ENCODE measurements at regions not wholly inside any gene's neighbourhood (a gene's known extent, or its start where the extent isn't known, plus 50 kb on each side); places are given as distances from the start of the nearest gene placed in this dataset.

DNA sequence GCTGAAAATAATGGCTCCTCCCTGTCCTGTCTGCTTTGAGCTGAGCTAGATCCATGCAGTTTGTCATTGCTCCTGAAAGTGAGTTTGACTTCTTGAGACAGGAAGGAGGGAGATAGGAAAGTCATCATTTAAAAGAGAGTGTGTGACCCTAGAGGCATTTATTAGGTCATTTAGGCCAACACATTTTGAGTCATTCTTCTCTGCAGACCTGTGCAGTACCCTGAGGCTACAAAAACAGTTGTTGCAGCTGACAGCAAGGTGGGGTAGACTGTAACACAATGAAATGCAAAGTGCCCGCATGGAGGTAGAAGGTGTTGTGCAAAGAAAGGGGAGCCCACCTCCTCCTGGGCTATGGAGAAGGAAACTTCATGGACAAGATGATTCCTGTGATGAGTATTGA, 102.8 kb upstream of the PFN2 start:
- Histone ChIP-seq H4K20me1 (ENCODE audit: insufficient read depth, low read length) (no peaks in the 10 kb centered on the region), H3K36me3 (replicated peaks; ENCODE audit: insufficient read depth, low read length) (no peaks in the 10 kb centered on the region), H2AFZ (ENCODE audit: low read length) (no peak overlapping the region), H3F3A (ENCODE audit: insufficient read depth, low read length) (no peaks in the 10 kb centered on the region), H3K4me1 (ENCODE audit: low read length) (peaks cover 10% of the 10 kb centered on the region; the same call in 1 of the 2 replicates), H3K79me2 (ENCODE audit: low read length) (no peaks in the 10 kb centered on the region), H3K27me3 (replicated peaks; ENCODE audit: insufficient read depth, low read length) (no peaks in the 10 kb centered on the region), H3K27ac (ENCODE audit: low read length) (no peak overlapping the region), H3K4me2 (ENCODE audit: low read depth, low read length) (no peak overlapping the region), H3K4me3 (ENCODE audit: low read length) (no peak overlapping the region), H3K9me2 (replicated peaks; ENCODE audit: insufficient read depth, low read length) (no peaks in the 10 kb centered on the region), H3K9ac (ENCODE audit: low read length) (no peak overlapping the region), H3K9me3 (replicated peaks; ENCODE audit: insufficient read depth, low read length) (no peaks in the 10 kb centered on the region)
- TF ChIP-seq, protein P1, sequence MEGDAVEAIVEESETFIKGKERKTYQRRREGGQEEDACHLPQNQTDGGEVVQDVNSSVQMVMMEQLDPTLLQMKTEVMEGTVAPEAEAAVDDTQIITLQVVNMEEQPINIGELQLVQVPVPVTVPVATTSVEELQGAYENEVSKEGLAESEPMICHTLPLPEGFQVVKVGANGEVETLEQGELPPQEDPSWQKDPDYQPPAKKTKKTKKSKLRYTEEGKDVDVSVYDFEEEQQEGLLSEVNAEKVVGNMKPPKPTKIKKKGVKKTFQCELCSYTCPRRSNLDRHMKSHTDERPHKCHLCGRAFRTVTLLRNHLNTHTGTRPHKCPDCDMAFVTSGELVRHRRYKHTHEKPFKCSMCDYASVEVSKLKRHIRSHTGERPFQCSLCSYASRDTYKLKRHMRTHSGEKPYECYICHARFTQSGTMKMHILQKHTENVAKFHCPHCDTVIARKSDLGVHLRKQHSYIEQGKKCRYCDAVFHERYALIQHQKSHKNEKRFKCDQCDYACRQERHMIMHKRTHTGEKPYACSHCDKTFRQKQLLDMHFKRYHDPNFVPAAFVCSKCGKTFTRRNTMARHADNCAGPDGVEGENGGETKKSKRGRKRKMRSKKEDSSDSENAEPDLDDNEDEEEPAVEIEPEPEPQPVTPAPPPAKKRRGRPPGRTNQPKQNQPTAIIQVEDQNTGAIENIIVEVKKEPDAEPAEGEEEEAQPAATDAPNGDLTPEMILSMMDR (IDR thresholded peaks at IDR 0.05; ENCODE audit: low read length), result no peak
- no peak for TF ChIP-seq EZH2 (optimal IDR thresholded peaks at IDR 0.05; ENCODE audit: low read depth, low read length)
- TF ChIP-seq EZH2phosphoT487 (IDR thresholded peaks at IDR 0.05; ENCODE audit: low read length), result no peak
- no peak for DNase-seq

DNA sequence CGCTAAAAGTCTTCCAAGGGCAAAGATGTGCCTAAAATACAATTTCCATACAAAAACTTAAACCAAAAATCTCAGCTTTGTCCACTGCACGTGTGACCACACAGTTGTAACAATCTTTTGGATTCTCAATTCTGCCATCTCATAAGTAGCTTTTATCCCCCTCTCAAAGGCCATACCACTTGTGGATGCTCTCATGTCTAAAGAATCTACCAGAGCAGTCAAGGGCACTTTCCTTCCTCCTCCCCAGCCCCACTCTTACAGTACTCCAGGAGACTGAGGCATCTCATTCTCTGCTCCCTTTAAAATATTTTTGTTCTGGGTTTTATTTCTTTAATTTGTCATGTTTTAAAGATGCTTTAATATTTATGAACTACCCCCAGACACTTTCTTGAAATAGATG, 102.3 kb upstream of the PFN2 start:
- no peak for DNase-seq
- no peak overlapping the region for H3K9ac ChIP-seq (ENCODE audit: low read length)
- no peaks in the 10 kb centered on the region for H3K27me3 ChIP-seq (replicated peaks; ENCODE audit: insufficient read depth, low read length)
- H2AFZ ChIP-seq (ENCODE audit: low read length), result no peak overlapping the region
- H3K27ac ChIP-seq (ENCODE audit: low read length), result no peak overlapping the region
- TF ChIP-seq EZH2phosphoT487 (IDR thresholded peaks at IDR 0.05; ENCODE audit: low read length), result no peak
- H3K79me2 ChIP-seq (ENCODE audit: low read length), result no peaks in the 10 kb centered on the region
- no peaks in the 10 kb centered on the region for H3K36me3 ChIP-seq (replicated peaks; ENCODE audit: insufficient read depth, low read length)
- H3K4me1 ChIP-seq (ENCODE audit: low read length), result peaks cover 10% of the 10 kb centered on the region; the same call in 1 of the 2 replicates
- no peaks in the 10 kb centered on the region for H3K9me2 ChIP-seq (replicated peaks; ENCODE audit: insufficient read depth, low read length)
- H4K20me1 ChIP-seq (ENCODE audit: insufficient read depth, low read length), result no peaks in the 10 kb centered on the region
- H3K4me2 ChIP-seq (ENCODE audit: low read depth, low read length), result no peak overlapping the region
- H3K4me3 ChIP-seq (ENCODE audit: low read length), result no peak overlapping the region
- no peaks in the 10 kb centered on the region for H3F3A ChIP-seq (ENCODE audit: insufficient read depth, low read length)
- no peaks in the 10 kb centered on the region for H3K9me3 ChIP-seq (replicated peaks; ENCODE audit: insufficient read depth, low read length)

DNA sequence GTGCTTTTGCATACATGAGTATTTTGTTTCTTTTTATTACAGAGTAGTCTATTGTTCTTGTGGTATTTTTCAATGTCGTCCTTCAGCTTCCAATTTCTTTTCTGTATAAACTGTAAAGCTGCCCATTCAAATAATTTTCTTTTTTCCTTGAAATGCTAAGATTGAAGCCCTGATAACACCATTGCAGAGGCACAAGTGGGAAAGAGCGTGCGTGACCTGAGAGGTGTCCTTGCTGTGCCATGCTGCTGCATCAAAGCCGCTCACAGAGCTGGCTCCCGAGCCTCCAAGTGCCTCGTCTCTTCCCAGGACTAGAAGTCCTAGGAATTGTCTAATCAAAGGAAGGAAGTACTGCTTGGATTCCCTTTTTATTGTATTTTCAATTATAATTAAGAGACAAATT, 101.9 kb upstream of the PFN2 start:
- Histone ChIP-seq H3K4me3 (ENCODE audit: low read length) (no peak overlapping the region), H3K27ac (ENCODE audit: low read length) (no peak overlapping the region), H3K27me3 (replicated peaks; ENCODE audit: insufficient read depth, low read length) (no peaks in the 10 kb centered on the region), H3K9ac (ENCODE audit: low read length) (no peak overlapping the region), H4K20me1 (ENCODE audit: insufficient read depth, low read length) (no peaks in the 10 kb centered on the region), H3K4me2 (ENCODE audit: low read depth, low read length) (no peak overlapping the region), H3K9me3 (replicated peaks; ENCODE audit: insufficient read depth, low read length) (no peaks in the 10 kb centered on the region), H3K9me2 (replicated peaks; ENCODE audit: insufficient read depth, low read length) (no peaks in the 10 kb centered on the region), H2AFZ (ENCODE audit: low read length) (no peak overlapping the region), H3K4me1 (ENCODE audit: low read length) (peaks cover 10% of the 10 kb centered on the region; the same call in 1 of the 2 replicates), H3F3A (ENCODE audit: insufficient read depth, low read length) (no peaks in the 10 kb centered on the region), H3K79me2 (ENCODE audit: low read length) (no peaks in the 10 kb centered on the region), H3K36me3 (replicated peaks; ENCODE audit: insufficient read depth, low read length) (no peaks in the 10 kb centered on the region)
- no peak for DNase-seq
- TF ChIP-seq, protein P1 (IDR thresholded peaks at IDR 0.05; ENCODE audit: low read length), result no peak
- TF ChIP-seq EZH2phosphoT487 (IDR thresholded peaks at IDR 0.05; ENCODE audit: low read length), result no peak
- no peak for TF ChIP-seq EZH2 (optimal IDR thresholded peaks at IDR 0.05; ENCODE audit: low read depth, low read length)

DNA sequence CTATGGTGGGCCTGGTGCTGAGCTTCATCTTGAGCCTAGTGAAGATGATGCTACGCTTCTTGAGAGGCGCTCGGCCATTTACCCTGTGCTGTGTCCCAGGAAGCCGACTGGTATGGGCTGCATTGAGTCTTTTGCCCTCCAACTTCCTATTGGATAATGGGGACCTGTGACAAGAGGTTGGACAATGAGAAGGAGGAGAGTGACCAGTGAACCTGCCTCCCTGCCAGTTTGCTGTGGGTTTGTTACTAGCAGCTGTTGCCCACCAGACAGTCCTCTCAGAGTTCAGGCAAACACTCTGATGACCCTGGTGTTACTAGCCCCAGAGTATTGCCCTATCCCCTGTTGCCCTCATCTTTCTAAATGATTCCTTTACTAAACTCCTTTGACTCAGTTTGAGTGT, 99.6 kb upstream of the PFN2 start:
- Histone ChIP-seq H3K4me1 (ENCODE audit: low read length) (peaks cover 10% of the 10 kb centered on the region; the same call in 1 of the 2 replicates), H4K20me1 (ENCODE audit: insufficient read depth, low read length) (no peaks in the 10 kb centered on the region), H3K9ac (ENCODE audit: low read length) (no peak overlapping the region), H3K79me2 (ENCODE audit: low read length) (no peaks in the 10 kb centered on the region), H3K4me3 (ENCODE audit: low read length) (no peak overlapping the region), H3K27ac (ENCODE audit: low read length) (no peak overlapping the region), H3K36me3 (replicated peaks; ENCODE audit: insufficient read depth, low read length) (no peaks in the 10 kb centered on the region), H3K4me2 (ENCODE audit: low read depth, low read length) (no peak overlapping the region), H3K9me2 (replicated peaks; ENCODE audit: insufficient read depth, low read length) (no peaks in the 10 kb centered on the region), H3K9me3 (replicated peaks; ENCODE audit: insufficient read depth, low read length) (no peaks in the 10 kb centered on the region), H3K27me3 (replicated peaks; ENCODE audit: insufficient read depth, low read length) (no peaks in the 10 kb centered on the region), H2AFZ (ENCODE audit: low read length) (no peak overlapping the region), H3F3A (ENCODE audit: insufficient read depth, low read length) (no peaks in the 10 kb centered on the region)
- TF ChIP-seq, protein P1 (IDR thresholded peaks at IDR 0.05; ENCODE audit: low read length), result no peak
- TF ChIP-seq EZH2phosphoT487 (IDR thresholded peaks at IDR 0.05; ENCODE audit: low read length), result no peak
- TF ChIP-seq EZH2 (optimal IDR thresholded peaks at IDR 0.05; ENCODE audit: low read depth, low read length), result no peak
- DNase-seq, result no peak
